ENCODE measurements at regions not wholly inside any gene's neighbourhood (a gene's known extent, or its start where the extent isn't known, plus 50 kb on each side); places are given as distances from the start of the nearest gene placed in this dataset.
A peak's percentile ranks its signal among the peaks of the same experiment; 100 is the strongest.

- no peak overlapping the region for H3K4me3 ChIP-seq (ENCODE audit: insufficient read depth, low read depth, low read length)
- peaks cover 15% of the 10 kb centered on the region for H3K4me1 Mint-ChIP-seq (ENCODE audit: low read depth, unreplicated experiment)
- no peaks in the 10 kb centered on the region for H4K20me1 ChIP-seq (ENCODE audit: insufficient read depth, low read length)
- no peaks in the 10 kb centered on the region for H3K9me3 ChIP-seq (ENCODE audit: insufficient read depth, low read depth, low read length)
- no peaks in the 10 kb centered on the region for H3K79me2 ChIP-seq (ENCODE audit: insufficient read depth, low read length)
- TF ChIP-seq CTCF (IDR thresholded peaks at IDR 0.05; ENCODE audit: insufficient read depth, low read depth, low read length): no peak
- TF ChIP-seq EZH2 (IDR thresholded peaks at IDR 0.05; ENCODE audit: insufficient read depth, low read length): no peak
- peak; percentile 86 for DNase-seq (ENCODE audit: low read depth)
- no peak overlapping the region for H2AFZ ChIP-seq (ENCODE audit: low read depth, low read length)
- peak; percentile 13 for FAIRE-seq
- H3K27ac ChIP-seq (ENCODE audit: low read depth, low read length): peak overlapping the region; percentile 21
- peak overlapping the region; percentile 24 for H3K4me2 ChIP-seq (ENCODE audit: low read length)
- no peaks in the 10 kb centered on the region for H3K9me3 Mint-ChIP-seq (ENCODE audit: unreplicated experiment)
- H3K4me3 Mint-ChIP-seq (ENCODE audit: unreplicated experiment): no peak overlapping the region
- H3K9ac ChIP-seq (ENCODE audit: low read length): no peak overlapping the region
- no peaks in the 10 kb centered on the region for H3K27me3 ChIP-seq (ENCODE audit: insufficient read depth, low read length)
- H3K36me3 Mint-ChIP-seq (ENCODE audit: low read depth, unreplicated experiment): no peaks in the 10 kb centered on the region
- H3K36me3 ChIP-seq (ENCODE audit: insufficient read depth, low read length): no peaks in the 10 kb centered on the region
- no peak overlapping the region for H3K27ac Mint-ChIP-seq (ENCODE audit: unreplicated experiment)
- no peaks in the 10 kb centered on the region for H3K27me3 Mint-ChIP-seq (ENCODE audit: low read depth, unreplicated experiment)
- peaks cover 4% of the 10 kb centered on the region for H3K4me1 ChIP-seq (ENCODE audit: insufficient read depth, low read length)
Measured at GRCh38 chr9:86713470-86713869, 233.8 kb downstream of the GAS1 start.

GRCh38 chr9:86708918-86709835, 238.1 kb downstream of the GAS1 start:
- peaks cover 9% of the 10 kb centered on the region for H3K9me3 Mint-ChIP-seq (ENCODE audit: unreplicated experiment)
- H3K4me1 Mint-ChIP-seq (ENCODE audit: low read depth, unreplicated experiment): peaks cover 24% of the 10 kb centered on the region
- Histone ChIP-seq H3K4me1 (ENCODE audit: insufficient read depth, low read length) (peaks cover 4% of the 10 kb centered on the region), H3K9ac (ENCODE audit: low read length) (no peak overlapping the region), H3K27me3 (ENCODE audit: insufficient read depth, low read length) (no peaks in the 10 kb centered on the region), H3K4me3 (ENCODE audit: insufficient read depth, low read depth, low read length) (no peak overlapping the region), H3K79me2 (ENCODE audit: insufficient read depth, low read length) (no peaks in the 10 kb centered on the region), H3K4me2 (ENCODE audit: low read length) (no peak overlapping the region), H3K27ac (ENCODE audit: low read depth, low read length) (no peak overlapping the region), H2AFZ (ENCODE audit: low read depth, low read length) (no peak overlapping the region), H4K20me1 (ENCODE audit: insufficient read depth, low read length) (no peaks in the 10 kb centered on the region), H3K9me3 (ENCODE audit: insufficient read depth, low read depth, low read length) (no peaks in the 10 kb centered on the region), H3K36me3 (ENCODE audit: insufficient read depth, low read length) (no peaks in the 10 kb centered on the region)
- H3K27me3 Mint-ChIP-seq (ENCODE audit: low read depth, unreplicated experiment): peaks cover 2% of the 10 kb centered on the region
- no peak for FAIRE-seq
- TF ChIP-seq CTCF (IDR thresholded peaks at IDR 0.05; ENCODE audit: insufficient read depth, low read depth, low read length) (no peak), EZH2 (IDR thresholded peaks at IDR 0.05; ENCODE audit: insufficient read depth, low read length) (no peak)
- H3K36me3 Mint-ChIP-seq (ENCODE audit: low read depth, unreplicated experiment): no peaks in the 10 kb centered on the region
- DNase-seq (ENCODE audit: low read depth): no peak
- no peak overlapping the region for H3K4me3 Mint-ChIP-seq (ENCODE audit: unreplicated experiment)
- no peak overlapping the region for H3K27ac Mint-ChIP-seq (ENCODE audit: unreplicated experiment)

All from astrocyte (in vitro differentiated cells and primary cell).